ENCODE measurements at regions not wholly inside any gene's neighbourhood (a gene's known extent, or its start where the extent isn't known, plus 50 kb on each side); places are given as distances from the start of the nearest gene placed in this dataset.
"Not testable (repeated sequence)": the region's sequence is repeated elsewhere in the genome, so short reads cannot be mapped to it uniquely, and the experiment has no call there.

DNA sequence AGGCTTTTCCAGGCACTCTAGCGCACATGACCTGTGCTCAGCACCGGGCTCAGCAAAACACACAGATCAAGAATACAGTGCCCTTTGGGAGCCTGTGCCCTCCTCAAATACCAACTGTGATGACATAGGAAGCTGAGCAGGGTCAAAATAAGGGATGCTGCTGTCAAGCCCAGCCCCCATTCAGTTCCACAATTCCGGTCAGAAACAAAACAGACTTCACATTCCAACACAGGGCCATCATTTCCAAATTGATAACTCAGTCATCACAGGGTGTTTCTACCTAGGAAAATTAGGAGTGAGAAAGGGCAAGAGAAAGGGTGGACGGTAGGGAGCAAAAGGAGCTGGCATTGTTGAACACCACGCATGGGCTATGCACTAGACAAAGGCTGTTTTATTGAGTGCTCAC lies 158.4 kb upstream of the CCDC54 start:
- H3K4me3 ChIP-seq (ENCODE audit: low read depth, low read length): no peak overlapping the region
- H3K9me3 ChIP-seq (ENCODE audit: control insufficient read depth, insufficient read depth, low read length): no peaks in the 10 kb centered on the region
- H3K36me3 ChIP-seq (ENCODE audit: control insufficient read depth, insufficient read depth, low read length): no peaks in the 10 kb centered on the region
- no peaks in the 10 kb centered on the region for H3K27me3 ChIP-seq (ENCODE audit: control insufficient read depth, insufficient read depth, low read length)
- H3K9ac ChIP-seq (ENCODE audit: low read depth, low read length): no peak overlapping the region
- H3K4me1 ChIP-seq (ENCODE audit: control insufficient read depth, insufficient read depth, low read length): no peaks in the 10 kb centered on the region

DNA sequence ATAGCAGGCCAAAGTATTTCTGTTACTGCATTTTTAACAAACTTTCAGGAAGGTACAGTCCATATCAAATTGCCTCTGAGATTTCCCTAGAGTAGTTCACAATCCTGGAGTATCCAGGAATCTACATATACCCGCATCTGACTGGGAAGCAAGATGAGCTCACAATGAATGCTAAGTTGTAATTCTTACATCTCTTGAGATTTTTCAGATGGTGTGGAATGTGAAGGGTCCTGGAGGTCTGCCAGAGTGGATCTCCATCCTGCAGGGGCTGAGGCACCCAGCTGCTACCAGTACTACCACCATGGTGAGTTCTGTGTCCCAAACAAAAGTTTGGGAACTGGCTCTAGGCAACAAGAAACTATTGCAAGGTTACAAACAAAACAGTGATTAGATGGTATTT lies 156.7 kb upstream of the CCDC54 start:
- Histone ChIP-seq H3K9ac (ENCODE audit: low read depth, low read length) (no peak overlapping the region), H3K36me3 (ENCODE audit: control insufficient read depth, insufficient read depth, low read length) (no peaks in the 10 kb centered on the region), H3K27me3 (ENCODE audit: control insufficient read depth, insufficient read depth, low read length) (no peaks in the 10 kb centered on the region), H3K4me1 (ENCODE audit: control insufficient read depth, insufficient read depth, low read length) (no peaks in the 10 kb centered on the region), H3K9me3 (ENCODE audit: control insufficient read depth, insufficient read depth, low read length) (no peaks in the 10 kb centered on the region), H3K4me3 (ENCODE audit: low read depth, low read length) (no peak overlapping the region)

DNA sequence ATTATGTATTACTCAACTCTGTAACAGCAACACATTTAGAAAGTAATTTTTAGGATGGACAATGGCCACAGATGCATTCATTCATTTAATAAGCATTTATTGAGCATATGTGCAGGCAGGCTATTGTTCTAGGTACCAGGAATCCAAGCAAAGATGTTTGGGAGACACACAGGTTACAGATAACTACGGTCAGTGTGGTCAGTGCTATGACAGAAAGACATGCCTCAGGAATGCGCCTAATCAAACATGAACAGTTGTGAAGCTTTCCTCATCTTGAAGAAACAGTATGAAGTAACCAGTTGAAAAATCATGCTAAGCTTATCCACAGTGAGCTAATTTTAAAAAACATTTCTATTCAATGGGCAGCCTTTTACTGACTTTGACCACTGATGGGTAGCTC lies 155.4 kb upstream of the CCDC54 start:
- H3K36me3 ChIP-seq (ENCODE audit: control insufficient read depth, insufficient read depth, low read length): no peaks in the 10 kb centered on the region
- no peaks in the 10 kb centered on the region for H3K27me3 ChIP-seq (ENCODE audit: control insufficient read depth, insufficient read depth, low read length)
- H3K4me3 ChIP-seq (ENCODE audit: low read depth, low read length): no peak overlapping the region
- no peaks in the 10 kb centered on the region for H3K4me1 ChIP-seq (ENCODE audit: control insufficient read depth, insufficient read depth, low read length)
- no peaks in the 10 kb centered on the region for H3K9me3 ChIP-seq (ENCODE audit: control insufficient read depth, insufficient read depth, low read length)
- H3K9ac ChIP-seq (ENCODE audit: low read depth, low read length): no peak overlapping the region

DNA sequence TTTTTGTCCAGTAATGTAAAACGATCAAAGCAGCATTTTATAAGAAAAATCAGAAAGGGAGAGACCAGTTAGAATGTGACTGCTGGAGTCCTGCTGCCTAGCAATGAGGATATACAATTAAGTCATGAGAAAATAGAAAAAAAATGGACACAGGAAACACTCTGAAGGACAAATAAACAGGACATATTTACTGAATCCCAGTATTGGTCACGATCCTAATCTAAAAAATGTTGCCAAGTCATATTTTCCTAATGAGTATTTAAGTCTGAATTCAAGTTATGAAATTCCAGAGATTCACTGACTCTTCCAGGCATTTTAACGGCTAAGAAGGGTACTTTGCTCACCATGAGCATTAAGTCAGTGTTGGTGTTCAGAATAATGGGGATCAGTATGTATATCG lies 154.3 kb upstream of the CCDC54 start:
- no peaks in the 10 kb centered on the region for H3K4me1 ChIP-seq (ENCODE audit: control insufficient read depth, insufficient read depth, low read length)
- H3K9me3 ChIP-seq (ENCODE audit: control insufficient read depth, insufficient read depth, low read length): no peaks in the 10 kb centered on the region
- H3K36me3 ChIP-seq (ENCODE audit: control insufficient read depth, insufficient read depth, low read length): no peaks in the 10 kb centered on the region
- no peaks in the 10 kb centered on the region for H3K27me3 ChIP-seq (ENCODE audit: control insufficient read depth, insufficient read depth, low read length)
- no peak overlapping the region for H3K9ac ChIP-seq (ENCODE audit: low read depth, low read length)
- H3K4me3 ChIP-seq (ENCODE audit: low read depth, low read length): no peak overlapping the region

DNA sequence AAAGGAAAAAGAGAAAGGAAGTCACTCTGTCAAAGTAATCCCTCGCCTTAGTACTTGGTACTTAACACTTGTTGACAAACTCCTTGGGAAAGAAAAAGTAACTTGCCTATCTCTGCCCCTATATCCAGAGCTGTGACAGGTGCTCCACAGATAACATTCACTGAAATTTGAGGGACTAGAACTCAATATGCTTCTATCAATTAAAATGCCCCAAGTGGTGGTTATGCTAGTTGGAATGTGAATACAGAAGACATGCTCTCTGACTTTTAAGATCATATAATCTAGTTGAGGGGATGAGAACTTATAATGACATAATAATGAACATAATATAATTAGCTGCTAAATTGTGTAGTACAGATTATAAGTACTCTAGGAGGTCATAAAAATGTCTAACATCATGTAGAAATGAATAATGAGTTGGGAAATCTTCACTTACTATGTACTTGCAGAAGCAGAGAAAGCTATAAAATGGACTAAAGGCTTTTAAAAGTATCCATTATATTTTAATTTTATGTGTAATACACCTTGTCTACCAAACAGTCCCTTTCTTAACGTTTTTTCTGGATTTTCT lies 153.1 kb upstream of the CCDC54 start:
- Histone ChIP-seq H3K9ac (ENCODE audit: low read depth, low read length) (no peak overlapping the region), H3K9me3 (ENCODE audit: control insufficient read depth, insufficient read depth, low read length) (no peaks in the 10 kb centered on the region), H3K27me3 (ENCODE audit: control insufficient read depth, insufficient read depth, low read length) (no peaks in the 10 kb centered on the region), H3K4me1 (ENCODE audit: control insufficient read depth, insufficient read depth, low read length) (no peaks in the 10 kb centered on the region), H3K4me3 (ENCODE audit: low read depth, low read length) (no peak overlapping the region), H3K36me3 (ENCODE audit: control insufficient read depth, insufficient read depth, low read length) (no peaks in the 10 kb centered on the region)

DNA sequence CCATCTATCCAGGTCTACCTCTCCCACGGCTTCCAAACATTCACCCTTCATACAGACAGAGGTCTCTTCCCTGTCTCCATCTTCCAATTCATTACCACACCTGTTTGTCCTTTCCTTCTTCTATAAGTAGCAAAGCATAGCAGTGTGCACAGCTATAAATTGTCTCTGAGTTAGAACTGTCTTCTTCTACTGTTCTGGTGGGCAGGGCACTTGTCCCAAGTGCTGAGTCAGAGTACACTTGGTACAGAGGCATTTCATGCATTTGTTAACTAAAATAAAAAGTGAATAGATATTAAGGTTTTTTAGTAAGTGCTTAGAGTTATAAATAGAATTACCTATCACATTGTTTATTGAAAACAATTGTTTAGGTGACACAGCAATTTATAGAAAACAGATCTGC lies 150.1 kb upstream of the CCDC54 start:
- H3K27me3 ChIP-seq (ENCODE audit: control insufficient read depth, insufficient read depth, low read length): no peaks in the 10 kb centered on the region
- H3K9me3 ChIP-seq (ENCODE audit: control insufficient read depth, insufficient read depth, low read length): no peaks in the 10 kb centered on the region
- H3K4me3 ChIP-seq (ENCODE audit: low read depth, low read length): no peak overlapping the region
- H3K4me1 ChIP-seq (ENCODE audit: control insufficient read depth, insufficient read depth, low read length): no peaks in the 10 kb centered on the region
- no peak overlapping the region for H3K9ac ChIP-seq (ENCODE audit: low read depth, low read length)
- H3K36me3 ChIP-seq (ENCODE audit: control insufficient read depth, insufficient read depth, low read length): no peaks in the 10 kb centered on the region

DNA sequence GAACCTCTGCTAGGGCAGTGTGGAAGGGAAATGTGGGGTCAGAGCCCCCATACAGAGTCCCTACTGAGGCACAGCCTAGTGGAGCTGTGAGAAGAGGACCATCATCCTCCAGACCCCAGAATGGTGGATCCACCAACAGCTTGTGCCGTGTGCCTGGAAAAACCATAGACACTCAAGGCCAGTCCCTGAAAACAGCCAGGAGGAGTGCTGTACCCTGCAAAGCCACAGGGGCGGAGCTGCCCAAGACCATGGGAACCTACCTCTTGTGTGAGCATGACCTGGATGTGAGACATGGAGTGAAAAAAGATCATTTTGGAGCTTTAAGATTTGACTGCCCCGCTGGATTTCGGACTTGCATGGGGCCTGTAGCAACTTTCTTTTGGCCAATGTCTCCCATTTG lies 143.4 kb upstream of the CCDC54 start:
- not testable (repeated sequence) for H3K4me3 ChIP-seq (ENCODE audit: low read depth, low read length); H3K36me3 ChIP-seq (ENCODE audit: control insufficient read depth, insufficient read depth, low read length); H3K9me3 ChIP-seq (ENCODE audit: control insufficient read depth, insufficient read depth, low read length); H3K4me1 ChIP-seq (ENCODE audit: control insufficient read depth, insufficient read depth, low read length); H3K27me3 ChIP-seq (ENCODE audit: control insufficient read depth, insufficient read depth, low read length); H3K9ac ChIP-seq (ENCODE audit: low read depth, low read length)

DNA sequence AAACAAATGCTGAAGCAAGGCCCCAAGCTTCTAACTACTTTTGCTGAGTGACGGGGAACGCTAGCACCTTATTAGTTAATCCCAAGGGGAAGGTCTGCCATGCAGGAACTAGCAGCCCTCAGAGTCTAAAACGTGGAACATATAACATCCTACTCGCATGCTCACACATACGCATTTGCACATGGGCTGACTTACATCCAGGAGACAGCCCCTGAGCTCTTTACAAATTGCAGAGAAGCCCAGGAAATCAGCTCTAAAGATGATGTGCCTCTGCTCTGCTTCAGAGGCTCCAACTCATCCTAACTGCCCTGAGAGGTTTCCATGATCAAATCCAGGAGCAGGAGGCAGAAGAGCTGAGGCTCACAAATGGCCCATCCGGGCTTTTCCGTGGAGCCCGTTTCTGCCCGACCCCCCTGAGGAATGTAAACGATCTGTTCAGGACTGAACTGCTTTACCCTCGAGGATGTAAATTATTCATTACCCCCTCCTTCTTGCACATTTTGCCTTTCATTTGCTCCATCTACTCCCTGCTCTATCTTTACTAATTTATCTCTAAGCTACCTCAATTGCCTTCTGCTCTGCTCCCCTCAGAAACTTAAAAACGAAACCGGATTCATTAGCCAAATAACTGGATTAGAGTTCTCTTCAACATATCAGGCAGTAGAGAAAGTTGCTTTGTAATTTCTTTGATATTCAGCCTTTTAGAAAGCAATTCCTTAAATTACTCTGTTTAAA lies 141.9 kb upstream of the CCDC54 start:
- Histone ChIP-seq H3K9ac (ENCODE audit: low read depth, low read length) (no peak overlapping the region), H3K4me1 (ENCODE audit: control insufficient read depth, insufficient read depth, low read length) (peaks cover 5% of the 10 kb centered on the region), H3K27me3 (ENCODE audit: control insufficient read depth, insufficient read depth, low read length) (peaks cover 4% of the 10 kb centered on the region), H3K9me3 (ENCODE audit: control insufficient read depth, insufficient read depth, low read length) (no peaks in the 10 kb centered on the region), H3K36me3 (ENCODE audit: control insufficient read depth, insufficient read depth, low read length) (no peaks in the 10 kb centered on the region), H3K4me3 (ENCODE audit: low read depth, low read length) (no peak overlapping the region)

DNA sequence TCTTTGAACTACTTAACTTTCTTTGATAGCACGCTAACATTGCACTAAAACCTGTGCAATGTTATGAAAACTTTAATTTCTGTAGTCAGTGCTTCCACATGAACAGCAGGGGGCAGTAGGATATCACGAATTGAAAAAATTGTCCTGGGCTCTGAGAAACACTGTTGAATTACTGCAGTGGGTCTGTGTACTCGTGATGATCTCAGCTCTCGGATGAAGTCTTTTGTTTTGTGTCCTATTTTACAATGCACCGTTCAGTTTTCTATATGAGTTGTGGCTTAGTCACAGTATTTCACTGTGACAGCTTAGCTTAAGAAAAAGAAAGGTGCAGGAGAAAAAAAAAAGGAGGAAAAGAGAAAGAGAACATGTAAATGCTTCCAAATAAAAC lies 141.3 kb upstream of the CCDC54 start:
- Histone ChIP-seq H3K36me3 (ENCODE audit: control insufficient read depth, insufficient read depth, low read length) (no peaks in the 10 kb centered on the region), H3K9me3 (ENCODE audit: control insufficient read depth, insufficient read depth, low read length) (no peaks in the 10 kb centered on the region), H3K27me3 (ENCODE audit: control insufficient read depth, insufficient read depth, low read length) (peaks cover 7% of the 10 kb centered on the region), H3K4me3 (ENCODE audit: low read depth, low read length) (no peak overlapping the region), H3K4me1 (ENCODE audit: control insufficient read depth, insufficient read depth, low read length) (peaks cover 5% of the 10 kb centered on the region), H3K9ac (ENCODE audit: low read depth, low read length) (no peak overlapping the region)

DNA sequence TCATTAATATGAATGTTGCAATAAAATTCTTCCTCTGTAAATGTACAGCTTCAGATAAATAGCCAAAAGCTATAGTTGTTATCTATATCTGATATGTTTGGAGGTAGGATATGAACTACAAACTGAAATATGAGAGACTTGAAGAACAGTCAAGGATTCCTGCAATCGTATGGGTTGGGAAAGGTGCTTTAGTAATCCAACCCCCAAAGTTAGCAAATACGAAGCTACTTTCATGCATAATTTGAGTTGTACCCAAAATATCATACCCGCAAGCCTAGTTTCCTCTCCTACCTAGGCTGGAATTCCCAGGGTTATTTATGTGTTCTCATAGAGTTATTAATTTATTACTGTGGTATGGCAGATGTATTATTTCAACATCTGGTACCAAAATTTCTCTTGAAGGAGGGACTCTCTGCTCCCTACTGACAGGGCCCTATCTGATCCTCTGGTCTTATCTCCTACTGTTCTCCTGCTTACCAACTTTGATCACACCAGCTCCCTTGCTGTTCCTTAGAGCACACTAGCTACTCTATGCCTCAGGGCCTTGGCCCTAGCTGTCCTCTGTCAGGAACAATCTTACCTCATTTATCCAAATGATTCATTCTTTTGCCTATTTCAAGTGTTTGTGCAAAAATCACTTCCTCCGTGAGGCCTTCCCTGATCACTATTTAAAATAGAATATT lies 140.4 kb upstream of the CCDC54 start:
- Histone ChIP-seq H3K36me3 (ENCODE audit: control insufficient read depth, insufficient read depth, low read length) (no peaks in the 10 kb centered on the region), H3K27me3 (ENCODE audit: control insufficient read depth, insufficient read depth, low read length) (peaks cover 15% of the 10 kb centered on the region), H3K9ac (ENCODE audit: low read depth, low read length) (no peak overlapping the region), H3K4me1 (ENCODE audit: control insufficient read depth, insufficient read depth, low read length) (peaks cover 5% of the 10 kb centered on the region), H3K9me3 (ENCODE audit: control insufficient read depth, insufficient read depth, low read length) (no peaks in the 10 kb centered on the region), H3K4me3 (ENCODE audit: low read depth, low read length) (no peak overlapping the region)

DNA sequence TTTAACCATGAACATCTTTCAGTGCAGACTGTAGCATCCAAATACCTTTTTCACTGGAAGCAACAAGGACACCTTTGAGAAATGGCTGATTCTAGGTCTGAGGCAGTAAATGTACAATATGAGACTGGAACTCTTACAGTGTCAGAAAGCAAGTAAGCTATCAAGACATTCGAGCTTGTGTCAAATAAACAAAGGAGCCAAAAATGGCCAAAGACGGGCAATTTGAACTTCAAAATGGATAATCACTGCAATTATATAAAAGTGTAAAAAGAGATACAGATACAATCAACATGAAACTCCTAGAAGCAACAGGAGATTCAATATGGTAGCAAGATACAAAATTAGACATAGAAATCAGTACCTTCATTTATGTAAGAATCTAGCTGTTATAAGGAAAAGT lies 138.5 kb upstream of the CCDC54 start:
- Histone ChIP-seq H3K27me3 (ENCODE audit: control insufficient read depth, insufficient read depth, low read length) (peaks cover 15% of the 10 kb centered on the region), H3K36me3 (ENCODE audit: control insufficient read depth, insufficient read depth, low read length) (no peaks in the 10 kb centered on the region), H3K9ac (ENCODE audit: low read depth, low read length) (no peak overlapping the region), H3K9me3 (ENCODE audit: control insufficient read depth, insufficient read depth, low read length) (no peaks in the 10 kb centered on the region), H3K4me3 (ENCODE audit: low read depth, low read length) (no peak overlapping the region), H3K4me1 (ENCODE audit: control insufficient read depth, insufficient read depth, low read length) (no peaks in the 10 kb centered on the region)

DNA sequence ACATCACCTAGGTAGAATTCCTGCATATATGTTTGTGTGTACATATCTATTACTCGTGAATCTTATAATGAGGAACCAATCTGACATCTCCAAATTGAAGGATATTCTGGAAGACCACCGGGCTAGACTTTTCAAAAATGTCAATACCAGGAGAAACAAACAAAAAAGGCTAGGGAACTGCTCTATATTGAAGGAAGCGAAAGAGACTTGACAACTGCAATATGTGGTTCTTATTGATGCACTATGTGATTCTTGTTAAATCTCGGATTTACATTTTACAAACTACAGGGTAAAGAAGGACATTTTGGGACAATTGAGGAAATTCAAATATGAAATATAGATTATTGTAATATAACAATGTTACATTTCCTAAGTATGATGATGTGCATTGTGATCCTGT lies 137.5 kb upstream of the CCDC54 start:
- Histone ChIP-seq H3K9ac (ENCODE audit: low read depth, low read length) (no peak overlapping the region), H3K4me1 (ENCODE audit: control insufficient read depth, insufficient read depth, low read length) (no peaks in the 10 kb centered on the region), H3K9me3 (ENCODE audit: control insufficient read depth, insufficient read depth, low read length) (no peaks in the 10 kb centered on the region), H3K36me3 (ENCODE audit: control insufficient read depth, insufficient read depth, low read length) (no peaks in the 10 kb centered on the region), H3K4me3 (ENCODE audit: low read depth, low read length) (no peak overlapping the region), H3K27me3 (ENCODE audit: control insufficient read depth, insufficient read depth, low read length) (peaks cover 15% of the 10 kb centered on the region)

Measured in iPS-15b (cell line).